Ovary (tissue), 7 donors: ENCODE measurements at regions not wholly inside any gene's neighbourhood (a gene's known extent, or its start where the extent isn't known, plus 50 kb on each side); places are given as distances from the start of the nearest gene placed in this dataset.

ENCODE experiments used
- DNase-seq, 5 donors: peaks; one replicate each; pipeline ENCODE4 v3.0.0-alpha.2; 2019 to 2020
- H3K27ac ChIP-seq, 2 donors: fragments of 200-600 bp; one replicate each; pipeline versions ENCODE4 v1.5.1 to v1.8.0; 2019 to 2022
- H3K27me3 ChIP-seq: fragments of 200-600 bp; one replicate; pipeline ENCODE4 v1.8.0; 2022
- H3K36me3 ChIP-seq: fragments of 200-600 bp; sonication (generic); one replicate; pipeline ENCODE4 v1.5.1; 2019
- H3K4me1 ChIP-seq: one replicate; pipeline ENCODE4 v1.8.1; 2013; ENCODE audit warnings: mild to moderate bottlenecking, moderate library complexity; ENCODE audit not compliant: insufficient read depth
- H3K4me3 ChIP-seq: fragments of 200-600 bp; sonication (generic); one replicate; pipeline ENCODE4 v1.5.1; 2017
- H3K9me3 ChIP-seq, 2 donors: fragments of 200-600 bp in 1 of 2; sonication (generic) in 1 of 2; one replicate each; pipeline versions ENCODE4 v1.5.1 to v1.8.1; 2013 to 2019; ENCODE audit warnings: mild to moderate bottlenecking in 1 of 2, moderate library complexity in 1 of 2
- EP300 ChIP-seq: sonication (generic); formaldehyde crosslinking; IDR thresholded peaks from one replicate; pipeline ENCODE4 v1.6.1; 2017; ENCODE audit warnings: antibody characterized with exemption
- POLR2A ChIP-seq: fragments of 450-650 bp; IDR thresholded peaks from one replicate; pipeline ENCODE4 v1.6.1; 2017; ENCODE audit warnings: antibody characterized with exemption, mild to moderate bottlenecking, moderate library complexity
- WGBS, 3 donors: extraction: QIAGEN DNeasy Blood & Tissue Kit in 1 of 3; methylation state at CpG; one replicate each; pipeline versions ENCODE4 v1.1.5 to v1.1.7; 2013 to 2017; 5-methylcytosine and 5-hydroxymethylcytosine counted together
- intact Hi-C, 4 donors: fragments of 100-400 bp; cut with DNase I; formaldehyde crosslinking; loops; one replicate each; pipeline versions ENCODE4 v1.11.0 to v1.15.1; 2022 to 2023
- TF ChIP-seq, protein P1 (sequence below), 3 donors: fragments of 450-650 bp in 2 of 3; fragments of 200-600 bp in 1 of 3; IDR thresholded peaks; one replicate each; pipeline versions ENCODE4 v1.5.1 to v1.8.0; 2016 to 2022; ENCODE audit warnings: antibody characterized with exemption in 3 of 3, mild to moderate bottlenecking in 1 of 3
- donor health status: DM: no; HTN: no; CAD: no; lungs with moderate emphysema.
- donor health status: DM: no; HTN: no; CAD: no.
- donor health status: Bipolar disorder and iron deficiency.
- donor health status: DM: no; HTN: no; CAD: no.
- donor health status: DM: yes; HTN: yes; CAD: no.

DNA sequence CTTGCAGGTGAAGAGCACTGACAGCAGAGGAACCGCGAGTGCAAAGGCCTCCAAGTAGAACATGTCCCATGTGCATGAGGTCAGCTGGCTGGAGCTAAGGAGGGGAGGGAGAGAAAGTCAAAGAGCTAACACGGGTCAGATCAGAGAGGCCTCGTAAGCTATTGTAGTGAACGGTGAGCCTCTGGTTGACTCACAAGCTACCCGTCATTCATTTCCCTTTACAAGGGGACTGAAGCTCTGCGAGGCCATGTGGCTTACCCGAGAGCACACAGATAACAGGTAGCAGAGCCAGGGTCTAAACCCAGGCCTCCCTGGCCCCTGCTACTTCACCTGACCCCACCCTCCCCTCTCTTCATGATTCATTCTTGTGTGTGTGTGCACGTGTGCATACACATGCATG lies 152.7 kb upstream of the ADRA1B start:
- DNase-seq: no peak
- 75 to 84% (median 84%) methylated on average over 9 of the region's 9 CpGs for WGBS, 3 donors
- Histone ChIP-seq H3K27ac (no peak overlapping the region), H3K4me3 (no peak overlapping the region), H3K27me3 (no peaks in the 10 kb centered on the region), H3K36me3 (no peaks in the 10 kb centered on the region), H3K9me3 (no peaks in the 10 kb centered on the region), H3K4me1 (no peaks in the 10 kb centered on the region)
- intact Hi-C loops: no loop called here
- TF ChIP-seq POLR2A (no peak), EP300 (no peak)
- TF ChIP-seq, protein P1, sequence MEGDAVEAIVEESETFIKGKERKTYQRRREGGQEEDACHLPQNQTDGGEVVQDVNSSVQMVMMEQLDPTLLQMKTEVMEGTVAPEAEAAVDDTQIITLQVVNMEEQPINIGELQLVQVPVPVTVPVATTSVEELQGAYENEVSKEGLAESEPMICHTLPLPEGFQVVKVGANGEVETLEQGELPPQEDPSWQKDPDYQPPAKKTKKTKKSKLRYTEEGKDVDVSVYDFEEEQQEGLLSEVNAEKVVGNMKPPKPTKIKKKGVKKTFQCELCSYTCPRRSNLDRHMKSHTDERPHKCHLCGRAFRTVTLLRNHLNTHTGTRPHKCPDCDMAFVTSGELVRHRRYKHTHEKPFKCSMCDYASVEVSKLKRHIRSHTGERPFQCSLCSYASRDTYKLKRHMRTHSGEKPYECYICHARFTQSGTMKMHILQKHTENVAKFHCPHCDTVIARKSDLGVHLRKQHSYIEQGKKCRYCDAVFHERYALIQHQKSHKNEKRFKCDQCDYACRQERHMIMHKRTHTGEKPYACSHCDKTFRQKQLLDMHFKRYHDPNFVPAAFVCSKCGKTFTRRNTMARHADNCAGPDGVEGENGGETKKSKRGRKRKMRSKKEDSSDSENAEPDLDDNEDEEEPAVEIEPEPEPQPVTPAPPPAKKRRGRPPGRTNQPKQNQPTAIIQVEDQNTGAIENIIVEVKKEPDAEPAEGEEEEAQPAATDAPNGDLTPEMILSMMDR (IDR thresholded peaks at IDR 0.05): no peak

DNA sequence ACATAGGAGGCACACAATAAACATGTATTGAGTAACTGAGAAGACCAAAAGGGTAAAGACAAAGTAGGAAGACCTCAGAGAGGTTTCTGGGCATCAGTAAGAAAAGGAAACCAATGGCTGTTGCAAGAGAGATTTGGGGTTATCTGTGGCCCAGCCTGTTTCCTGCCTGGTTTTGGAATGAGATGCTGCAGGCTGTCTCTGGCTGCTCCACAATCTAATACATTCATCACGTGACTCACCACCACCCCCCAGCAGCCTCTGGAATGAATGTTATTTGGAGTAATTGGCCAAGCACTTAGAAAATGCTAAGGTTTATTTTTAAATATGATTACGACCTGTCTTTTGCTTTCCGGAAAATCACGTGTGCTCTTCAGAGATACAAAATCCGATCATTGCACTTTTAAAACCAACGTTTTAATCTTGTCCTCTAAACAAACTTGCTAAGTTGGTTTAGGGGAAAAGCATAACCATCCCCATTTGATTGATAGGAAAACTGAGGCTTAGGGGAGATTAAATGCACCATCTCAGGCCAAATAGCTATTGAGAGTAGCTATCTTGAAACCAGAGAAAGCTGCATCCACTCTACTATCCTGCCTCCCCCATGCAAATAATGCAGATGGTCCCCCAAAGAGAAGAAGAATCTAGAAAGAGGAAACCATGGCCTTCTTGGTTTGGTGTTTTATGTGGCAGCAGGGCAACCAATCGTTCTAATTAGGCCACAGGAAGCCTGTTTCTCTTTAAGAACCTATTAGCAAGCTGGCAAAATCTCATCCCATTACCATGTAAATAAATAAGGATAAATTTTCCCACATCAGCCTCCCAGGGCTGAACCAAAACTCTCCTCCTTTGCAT lies 151.8 kb upstream of the ADRA1B start:
- peak in 2 of 5 donors; percentile 33 to 45 for DNase-seq
- H3K36me3 ChIP-seq: no peaks in the 10 kb centered on the region
- no peak overlapping the region for H3K4me3 ChIP-seq
- 7 to 8% (median 8%) methylated on average over 7 of the region's 7 CpGs for WGBS, 3 donors
- H3K4me1 ChIP-seq: no peaks in the 10 kb centered on the region
- TF ChIP-seq, protein P1 (IDR thresholded peaks at IDR 0.05): no peak
- no peak for TF ChIP-seq POLR2A
- TF ChIP-seq EP300: no peak
- H3K9me3 ChIP-seq: no peaks in the 10 kb centered on the region
- no peak overlapping the region for H3K27ac ChIP-seq
- intact Hi-C loops: no loop called here
- no peaks in the 10 kb centered on the region for H3K27me3 ChIP-seq

DNA sequence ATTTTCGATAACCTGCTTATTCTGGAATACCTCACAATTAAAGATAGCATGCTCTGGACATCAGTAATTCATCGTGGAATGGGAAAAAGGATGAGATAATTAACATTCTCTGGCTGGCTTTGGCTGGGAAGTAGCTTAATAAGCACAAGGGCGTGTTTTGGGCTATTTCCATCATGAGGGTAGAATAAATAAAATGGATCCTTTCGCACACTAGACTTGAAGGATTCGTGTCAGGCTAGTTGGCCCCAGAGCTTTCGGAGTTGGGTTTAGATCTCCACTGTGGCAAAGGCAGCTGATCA lies 151.2 kb upstream of the ADRA1B start:
- Histone ChIP-seq H3K4me3 (no peak overlapping the region), H3K27me3 (no peaks in the 10 kb centered on the region), H3K4me1 (no peaks in the 10 kb centered on the region), H3K27ac (no peak overlapping the region), H3K9me3 (no peaks in the 10 kb centered on the region), H3K36me3 (no peaks in the 10 kb centered on the region)
- TF ChIP-seq, protein P1 (IDR thresholded peaks at IDR 0.05): no peak
- TF ChIP-seq EP300 (no peak), POLR2A (no peak)
- intact Hi-C loops: no loop called here
- WGBS, 3 donors: 26 to 46% (median 40%) methylated on average over 6 of the region's 6 CpGs
- no peak for DNase-seq

DNA sequence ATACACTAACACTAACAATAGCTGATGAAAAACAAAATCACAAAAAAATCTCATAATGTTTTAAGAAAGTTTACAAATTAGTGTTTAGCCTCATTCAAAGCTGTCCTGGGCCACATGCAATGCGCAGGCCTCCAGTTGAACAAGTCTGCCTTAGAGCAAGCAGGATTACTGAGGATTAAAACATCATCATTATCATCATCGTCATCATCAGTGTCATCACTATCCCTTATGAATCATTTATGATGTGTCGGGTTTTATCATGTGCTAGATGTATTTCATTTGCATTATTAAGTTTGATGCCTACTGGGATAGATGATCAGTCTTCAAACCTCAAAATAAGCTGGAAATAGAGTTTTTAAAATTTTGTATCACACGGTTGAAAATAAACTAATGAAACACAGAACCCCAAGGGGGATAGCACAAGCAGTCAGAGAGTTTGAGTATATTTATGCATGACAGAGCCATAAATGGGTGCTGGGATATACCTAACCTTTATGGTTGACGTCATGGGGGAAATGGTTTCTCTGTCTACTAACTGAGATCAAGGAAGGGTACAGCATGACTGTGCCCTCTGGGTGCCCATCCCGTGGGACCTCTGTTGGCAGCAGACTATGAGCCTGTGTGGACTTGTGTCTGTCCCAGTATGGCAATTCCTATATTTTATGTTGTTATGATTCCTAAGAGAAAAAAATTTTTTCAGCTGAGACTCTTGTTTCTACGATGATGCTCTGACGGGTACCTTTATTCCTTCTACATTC lies 150.3 kb upstream of the ADRA1B start:
- H3K27me3 ChIP-seq: no peaks in the 10 kb centered on the region
- intact Hi-C loops: no loop called here
- no peak overlapping the region for H3K4me3 ChIP-seq
- no peaks in the 10 kb centered on the region for H3K4me1 ChIP-seq
- 75 to 77% (median 77%) methylated on average over 8 of the region's 8 CpGs for WGBS, 3 donors
- no peaks in the 10 kb centered on the region for H3K36me3 ChIP-seq
- TF ChIP-seq EP300 (no peak), POLR2A (no peak)
- TF ChIP-seq, protein P1 (IDR thresholded peaks at IDR 0.05): no peak
- no peak for DNase-seq
- H3K27ac ChIP-seq: no peak overlapping the region
- no peaks in the 10 kb centered on the region for H3K9me3 ChIP-seq
